Endothelial cell of umbilical vein (primary cell): ENCODE measurements at regions not wholly inside any gene's neighbourhood (a gene's known extent, or its start where the extent isn't known, plus 50 kb on each side); places are given as distances from the start of the nearest gene placed in this dataset.

Source experiments
- BruUV-seq: library from RNA; stranded (reverse); fragments of 400-500 nt; replicated peaks from 2 replicates; lab custom pipeline; 2021; lab: Mats Ljungman, UMichigan
- CTCF ChIA-PET: fragments of 300-600, 350-600 bp; sonication (Branson Sonifier 250); formaldehyde crosslinking; loops from one replicate; lab custom pipeline; 2021; ENCODE audit warnings: antibody characterized with exemption, inconsistent platforms; lab: Charles Lee
- POLR2A ChIA-PET: fragments of 300-600, 350-600 bp; sonication (Branson Sonifier 250); formaldehyde crosslinking; loops from one replicate; lab custom pipeline; 2021; ENCODE audit warnings: antibody characterized with exemption, inconsistent platforms; lab: Charles Lee
- DNase-seq: peaks from one replicate; pipeline ENCODE4 v3.0.0-alpha.2; 2011; ENCODE audit warnings: low read depth, low spot score
- FAIRE-seq: peaks from 2 replicates; lab custom pipeline; 2011; peaks lifted over from hg19 to GRCh38; lab: Jason Lieb, UNC
- H2AFZ ChIP-seq: 2 replicates; pipeline ENCODE4 v1.6.0; 2012; ENCODE audit warnings: low read depth, low read length, control low read depth, inconsistent platforms
- H3K27ac ChIP-seq: 2 replicates; pipeline ENCODE4 v1.5.1; 2011; ENCODE audit warnings: low read depth, mild to moderate bottlenecking, control low read depth, low read length, moderate library complexity; ENCODE audit not compliant: insufficient read depth
- H3K27me3 ChIP-seq, 2 experiments: 2 replicates each; pipeline versions ENCODE4 v1.6.0 to v1.6.1; 2011; ENCODE audit warnings: low read length in 2 of 2, mixed read lengths in 1 of 2; ENCODE audit not compliant: control insufficient read depth in 2 of 2, insufficient read depth in 2 of 2
- H3K36me3 ChIP-seq, 2 experiments: 2 replicates in 1 of 2; 3 replicates in 1 of 2; pipeline ENCODE4 v1.5.1; 2011; ENCODE audit warnings: low read length in 2 of 2, mild to moderate bottlenecking in 1 of 2, moderate library complexity in 1 of 2; ENCODE audit not compliant: control insufficient read depth in 2 of 2, insufficient read depth in 2 of 2; ENCODE audit errors: extremely low read depth in 1 of 2
- H3K4me1 ChIP-seq: 3 replicates; pipeline ENCODE4 v1.5.1; 2011; ENCODE audit warnings: mild to moderate bottlenecking, low read length; ENCODE audit not compliant: control insufficient read depth, insufficient read depth; ENCODE audit errors: extremely low read depth
- H3K4me2 ChIP-seq: 2 replicates; pipeline ENCODE4 v1.6.1; 2011; ENCODE audit warnings: low read length, control low read depth, mixed read lengths; ENCODE audit not compliant: insufficient read depth
- H3K4me3 ChIP-seq, 3 experiments: fragments of 200-600 bp in 1 of 3; sonication (generic), shearing (Covaris generic) in 1 of 3; replicated peaks in 1 of 3; 2 replicates each; pipeline ENCODE4 v1.5.1; 2011 to 2016; ENCODE audit warnings: control low read depth in 3 of 3, low read length in 3 of 3, mild to moderate bottlenecking in 2 of 3, inconsistent platforms in 1 of 3, low read depth in 1 of 3, moderate library complexity in 1 of 3; ENCODE audit not compliant: insufficient read depth in 1 of 3
- H3K79me2 ChIP-seq: 2 replicates; pipeline ENCODE4 v1.6.0; 2012; ENCODE audit warnings: low read length, inconsistent platforms; ENCODE audit not compliant: control insufficient read depth, insufficient read depth
- H3K9ac ChIP-seq: replicated peaks from 2 replicates; pipeline ENCODE3; 2011; ENCODE audit warnings: low read length, control low read depth; ENCODE audit not compliant: insufficient read depth; ENCODE audit errors: extremely low read depth
- H3K9me1 ChIP-seq: replicated peaks from 3 replicates; pipeline ENCODE4 v1.6.0; 2011; ENCODE audit warnings: mild to moderate bottlenecking, low read length; ENCODE audit not compliant: control insufficient read depth, insufficient read depth; ENCODE audit errors: extremely low read depth
- H3K9me3 ChIP-seq: replicated peaks from 2 replicates; pipeline ENCODE4 v1.5.1; 2012; ENCODE audit warnings: low read length, inconsistent platforms; ENCODE audit not compliant: control insufficient read depth, insufficient read depth
- H4K20me1 ChIP-seq: replicated peaks from 2 replicates; pipeline ENCODE3; 2011; ENCODE audit warnings: mild to moderate bottlenecking, low read length; ENCODE audit not compliant: control insufficient read depth, insufficient read depth; ENCODE audit errors: extremely low read depth
- CTCF ChIP-seq, 2 donors: IDR thresholded peaks; 1 replicate in 1 of 2; 2 replicates in 1 of 2; pipeline ENCODE4 v1.5.1; 2011; ENCODE audit warnings: low read length in 2 of 2, mild to moderate bottlenecking in 2 of 2, moderate library complexity in 2 of 2, control low read depth in 1 of 2, inconsistent platforms in 1 of 2, low read depth in 1 of 2; ENCODE audit not compliant: insufficient read depth in 1 of 2; ENCODE audit errors: extremely low read depth in 1 of 2
- EZH2 ChIP-seq: IDR thresholded peaks from 2 replicates; pipeline ENCODE4 v1.6.1; 2012; ENCODE audit warnings: borderline replicate concordance, low read depth, mild to moderate bottlenecking, moderate library complexity, low read length, inconsistent platforms; ENCODE audit not compliant: severe bottlenecking
- FOS ChIP-seq: IDR thresholded peaks from 2 replicates; pipeline ENCODE4 v1.6.1; 2011; ENCODE audit warnings: mild to moderate bottlenecking, low read length, moderate library complexity, borderline replicate concordance; ENCODE audit not compliant: insufficient read depth
- GATA2 ChIP-seq: IDR thresholded peaks from 2 replicates; pipeline ENCODE4 v1.7.0; 2011; ENCODE audit warnings: low read depth, mild to moderate bottlenecking, moderate library complexity, mixed read lengths, low read length; ENCODE audit not compliant: insufficient read length, insufficient read depth
- JUN ChIP-seq: IDR thresholded peaks from 2 replicates; pipeline ENCODE4 v1.6.1; 2011; ENCODE audit warnings: borderline replicate concordance, low read depth; ENCODE audit not compliant: insufficient read length, insufficient read depth
- MYC ChIP-seq: IDR thresholded peaks from one replicate; pipeline ENCODE4 v1.6.1; 2011; ENCODE audit warnings: mild to moderate bottlenecking, low read depth, low read length
- POLR2A ChIP-seq: IDR thresholded peaks from 2 replicates; pipeline ENCODE4 v1.6.1; 2012; ENCODE audit warnings: low read depth, mild to moderate bottlenecking, control low read depth, low read length
- POLR2AphosphoS5 ChIP-seq: IDR thresholded peaks from 2 replicates; pipeline ENCODE4 v1.6.1; 2012; ENCODE audit warnings: low read depth, mild to moderate bottlenecking, control low read depth, low read length, moderate library complexity; ENCODE audit not compliant: insufficient read depth
- dilution Hi-C: fragments of 300-500 bp; cut with MboI; formaldehyde crosslinking; loops from one replicate; pipeline ENCODE4 v1.15.0; 2019; ENCODE audit warnings: low sequenced_read_pairs; ENCODE audit not compliant: extremely low pct_ligation_motif_present
- intact Hi-C: fragments of 100-400 bp; cut with micrococcal nuclease; formaldehyde crosslinking; loops from one replicate; pipeline ENCODE4 v1.10.0; 2022
- TF ChIP-seq, protein P1 (sequence below): IDR thresholded peaks from 2 replicates; pipeline ENCODE4 v1.6.1; 2011; ENCODE audit not compliant: insufficient read depth, insufficient read length

DNA sequence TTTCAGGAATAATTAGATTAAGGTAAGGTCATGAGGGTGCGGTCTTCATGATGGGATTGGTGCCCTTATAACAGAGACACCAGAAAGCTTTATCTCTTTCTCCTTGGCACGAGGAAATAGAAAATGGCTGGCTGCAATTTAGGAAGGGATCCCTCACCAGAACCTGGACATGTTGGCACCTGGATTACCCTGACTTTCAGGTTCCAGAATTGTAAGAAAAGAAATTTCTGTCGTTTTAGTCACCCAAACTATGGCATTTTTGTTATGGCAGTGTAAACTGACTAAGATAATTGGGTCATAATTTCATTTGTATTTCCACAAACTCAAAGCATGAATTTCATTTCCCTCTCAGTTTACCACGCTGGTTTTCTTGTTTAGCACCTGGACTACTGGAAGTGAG is 473.6 kb downstream of the PTH2R start:
- POLR2A ChIA-PET = no interaction called here
- no peaks in the 10 kb centered on the region for H3K36me3 ChIP-seq
- no peak overlapping the region for H2AFZ ChIP-seq
- no peak overlapping the region for H3K4me2 ChIP-seq
- CTCF ChIA-PET = no interaction called here
- dilution Hi-C loops = no loop called here
- H3K9me1 ChIP-seq = no peaks in the 10 kb centered on the region
- DNase-seq (no peak), FAIRE-seq (no peak)
- no peaks in the 10 kb centered on the region for H3K4me1 ChIP-seq
- no peak overlapping the region for H3K9ac ChIP-seq
- TF ChIP-seq EZH2 (no peak), POLR2A (no peak), MYC (no peak), GATA2 (no peak), JUN (no peak), POLR2AphosphoS5 (no peak), FOS (no peak), CTCF (IDR thresholded peaks at IDR 0.05; ENCODE audit: extremely low read depth in 1 of 2, insufficient read depth in 1 of 2, low read depth in 1 of 2, low read length in 2 of 2) (no peak)
- TF ChIP-seq, protein P1, sequence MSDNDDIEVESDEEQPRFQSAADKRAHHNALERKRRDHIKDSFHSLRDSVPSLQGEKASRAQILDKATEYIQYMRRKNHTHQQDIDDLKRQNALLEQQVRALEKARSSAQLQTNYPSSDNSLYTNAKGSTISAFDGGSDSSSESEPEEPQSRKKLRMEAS = no peak
- no peak overlapping the region for H3K4me3 ChIP-seq
- no peaks in the 10 kb centered on the region for H3K9me3 ChIP-seq
- H4K20me1 ChIP-seq = no peaks in the 10 kb centered on the region
- H3K79me2 ChIP-seq = no peaks in the 10 kb centered on the region
- H3K27me3 ChIP-seq = no peaks in the 10 kb centered on the region
- BruUV-seq = no TSS peak
- no peak overlapping the region for H3K27ac ChIP-seq
- intact Hi-C loops = no loop called here
